GM23248 (cell line): ENCODE measurements at regions not wholly inside any gene's neighbourhood (a gene's known extent, or its start where the extent isn't known, plus 50 kb on each side); places are given as distances from the start of the nearest gene placed in this dataset.

Source experiments
- DNase-seq: peaks from one replicate; pipeline ENCODE4 v3.0.0-alpha.2; 2015
- H2AFZ ChIP-seq: fragments of 200-600 bp; sonication (generic); 2 replicates; pipeline ENCODE4 v1.6.1; 2016; ENCODE audit warnings: antibody characterized with exemption
- H3F3A ChIP-seq: fragments of 200-600 bp; sonication (generic); 2 replicates; pipeline ENCODE4 v1.6.1; 2016; ENCODE audit warnings: mild to moderate bottlenecking, antibody characterized with exemption, mixed run types; ENCODE audit not compliant: insufficient read depth
- H3K27ac ChIP-seq: fragments of 200-600 bp; sonication (generic); 2 replicates; pipeline ENCODE4 v1.5.1; 2016; ENCODE audit warnings: mild to moderate bottlenecking
- H3K27me3 ChIP-seq: fragments of 200-600 bp; sonication (generic); replicated peaks from 2 replicates; pipeline ENCODE4 v1.6.1; 2016; ENCODE audit warnings: mild to moderate bottlenecking; ENCODE audit not compliant: insufficient read depth
- H3K36me3 ChIP-seq: fragments of 200-600 bp; sonication (generic); 2 replicates; pipeline ENCODE4 v1.6.1; 2016; ENCODE audit warnings: low read depth, mild to moderate bottlenecking
- H3K4me1 ChIP-seq: fragments of 200-600 bp; sonication (generic); 2 replicates; pipeline ENCODE4 v1.6.1; 2016; ENCODE audit warnings: mild to moderate bottlenecking; ENCODE audit not compliant: insufficient read depth
- H3K4me2 ChIP-seq: fragments of 200-600 bp; sonication (generic); one replicate; pipeline ENCODE4 v1.6.1; 2016; ENCODE audit warnings: mild to moderate bottlenecking; ENCODE audit not compliant: unreplicated experiment
- H3K4me3 ChIP-seq: fragments of 200-600 bp; sonication (generic); 2 replicates; pipeline ENCODE4 v1.5.1; 2016; ENCODE audit warnings: mild to moderate bottlenecking
- H3K79me2 ChIP-seq: fragments of 200-600 bp; sonication (generic); 2 replicates; pipeline ENCODE4 v1.6.1; 2016; ENCODE audit warnings: mild to moderate bottlenecking; ENCODE audit not compliant: insufficient read depth
- H3K9ac ChIP-seq: fragments of 200-600 bp; sonication (generic); 2 replicates; pipeline ENCODE4 v1.6.1; 2016; ENCODE audit warnings: mild to moderate bottlenecking
- H3K9me2 ChIP-seq: fragments of 200-600 bp; sonication (generic); 2 replicates; pipeline ENCODE4 v1.6.1; 2016; ENCODE audit warnings: mixed run types, mild to moderate bottlenecking, moderate library complexity; ENCODE audit not compliant: insufficient read depth
- H3K9me3 ChIP-seq: fragments of 200-600 bp; sonication (generic); one replicate; pipeline ENCODE4 v1.6.1; 2017; ENCODE audit warnings: low read depth
- H4K20me1 ChIP-seq: fragments of 200-600 bp; sonication (generic); 2 replicates; pipeline ENCODE4 v1.6.0; 2016; ENCODE audit not compliant: insufficient read depth
- EZH2 ChIP-seq: fragments of 200-600 bp; sonication (generic); IDR thresholded peaks from 2 replicates; pipeline ENCODE4 v1.6.1; 2018; ENCODE audit warnings: antibody characterized with exemption, mild to moderate bottlenecking; ENCODE audit not compliant: insufficient read depth, poor library complexity, severe bottlenecking
- EZH2phosphoT487 ChIP-seq: fragments of 200-600 bp; sonication (generic); IDR thresholded peaks from 2 replicates; pipeline ENCODE4 v1.6.1; 2018; ENCODE audit warnings: antibody characterized with exemption, moderate library complexity, mild to moderate bottlenecking, low read depth; ENCODE audit not compliant: insufficient read depth
- WGBS, 2 experiments: methylation state at CpG; one replicate each; pipeline ENCODE4 v1.1.6; 2015 to 2017; ENCODE audit warnings: low lambda C conversion rate in 2 of 2, low coverage in 1 of 2; ENCODE audit errors: missing lambda C conversion rate in 2 of 2; 5-methylcytosine and 5-hydroxymethylcytosine counted together
- in situ Hi-C: fragments of 300-500 bp; cut with MboI; formaldehyde crosslinking; loops from 2 replicates; pipeline ENCODE4 v1.15.0; 2020

GRCh38 chr10:81040940-81041339 lies 503.2 kb downstream of the SH2D4B start:
- Histone ChIP-seq H2AFZ (no peak overlapping the region), H3K4me1 (no peaks in the 10 kb centered on the region), H3K36me3 (no peaks in the 10 kb centered on the region), H3K9me2 (no peaks in the 10 kb centered on the region), H3K4me3 (no peak overlapping the region), H3K27me3 (no peaks in the 10 kb centered on the region), H3K27ac (no peak overlapping the region), H3K4me2 (no peak overlapping the region), H3K9ac (no peak overlapping the region), H3F3A (no peaks in the 10 kb centered on the region), H3K9me3 (no peaks in the 10 kb centered on the region), H4K20me1 (no peaks in the 10 kb centered on the region), H3K79me2 (no peaks in the 10 kb centered on the region)
- in situ Hi-C loops: no loop called here
- TF ChIP-seq EZH2phosphoT487 (no peak), EZH2 (no peak)
- no peak for DNase-seq
- 6 to 11% methylated on average over 2 of the region's 2 CpGs for WGBS, 2 experiments

- 6 to 9% methylated on average over 2 of the region's 2 CpGs for WGBS, 2 experiments
- Histone ChIP-seq H3K9ac (no peak overlapping the region), H3K4me2 (no peak overlapping the region), H3K36me3 (no peaks in the 10 kb centered on the region), H3K9me3 (no peaks in the 10 kb centered on the region), H3K79me2 (no peaks in the 10 kb centered on the region), H3K9me2 (no peaks in the 10 kb centered on the region), H4K20me1 (no peaks in the 10 kb centered on the region), H3K27ac (no peak overlapping the region), H2AFZ (no peak overlapping the region), H3F3A (no peaks in the 10 kb centered on the region), H3K4me1 (no peaks in the 10 kb centered on the region), H3K4me3 (no peak overlapping the region), H3K27me3 (no peaks in the 10 kb centered on the region)
- in situ Hi-C loops: no loop called here
- no peak for DNase-seq
- TF ChIP-seq EZH2phosphoT487: no peak
- TF ChIP-seq EZH2: no peak
These were observed 504.9 kb downstream of the SH2D4B start for GRCh38 chr10:81042647-81043046.

GRCh38 chr10:81065474-81065873 lies 527.8 kb downstream of the SH2D4B start:
- Histone ChIP-seq H3K4me1 (no peaks in the 10 kb centered on the region), H3K4me3 (no peak overlapping the region), H3K79me2 (no peaks in the 10 kb centered on the region), H3K9me2 (no peaks in the 10 kb centered on the region), H3K9me3 (no peaks in the 10 kb centered on the region), H3K4me2 (no peak overlapping the region), H3K9ac (no peak overlapping the region), H4K20me1 (no peaks in the 10 kb centered on the region), H2AFZ (no peak overlapping the region), H3K36me3 (no peaks in the 10 kb centered on the region), H3F3A (no peaks in the 10 kb centered on the region), H3K27ac (no peak overlapping the region), H3K27me3 (no peaks in the 10 kb centered on the region)
- DNase-seq: no peak
- in situ Hi-C loops: no loop called here
- TF ChIP-seq EZH2 (no peak), EZH2phosphoT487 (no peak)
- WGBS, 2 experiments: 27 to 50% methylated on average over 1 of the region's 1 CpG

- 1 to 2% methylated on average over 3 of the region's 3 CpGs for WGBS, 2 experiments
- Histone ChIP-seq H3K4me1 (no peaks in the 10 kb centered on the region), H3K27ac (no peak overlapping the region), H3K4me3 (no peak overlapping the region), H2AFZ (no peak overlapping the region), H3K36me3 (no peaks in the 10 kb centered on the region), H3K9ac (no peak overlapping the region), H3K79me2 (no peaks in the 10 kb centered on the region), H3K9me3 (no peaks in the 10 kb centered on the region), H3F3A (no peaks in the 10 kb centered on the region), H3K4me2 (no peak overlapping the region), H4K20me1 (no peaks in the 10 kb centered on the region), H3K9me2 (no peaks in the 10 kb centered on the region), H3K27me3 (no peaks in the 10 kb centered on the region)
- no peak for DNase-seq
- no peak for TF ChIP-seq EZH2phosphoT487
- TF ChIP-seq EZH2: no peak
- in situ Hi-C loops: no loop called here
These were observed 530.8 kb downstream of the SH2D4B start for GRCh38 chr10:81068460-81068859.
